ENCODE measurements at regions not wholly inside any gene's neighbourhood (a gene's known extent, or its start where the extent isn't known, plus 50 kb on each side); places are given as distances from the start of the nearest gene placed in this dataset.

DNA sequence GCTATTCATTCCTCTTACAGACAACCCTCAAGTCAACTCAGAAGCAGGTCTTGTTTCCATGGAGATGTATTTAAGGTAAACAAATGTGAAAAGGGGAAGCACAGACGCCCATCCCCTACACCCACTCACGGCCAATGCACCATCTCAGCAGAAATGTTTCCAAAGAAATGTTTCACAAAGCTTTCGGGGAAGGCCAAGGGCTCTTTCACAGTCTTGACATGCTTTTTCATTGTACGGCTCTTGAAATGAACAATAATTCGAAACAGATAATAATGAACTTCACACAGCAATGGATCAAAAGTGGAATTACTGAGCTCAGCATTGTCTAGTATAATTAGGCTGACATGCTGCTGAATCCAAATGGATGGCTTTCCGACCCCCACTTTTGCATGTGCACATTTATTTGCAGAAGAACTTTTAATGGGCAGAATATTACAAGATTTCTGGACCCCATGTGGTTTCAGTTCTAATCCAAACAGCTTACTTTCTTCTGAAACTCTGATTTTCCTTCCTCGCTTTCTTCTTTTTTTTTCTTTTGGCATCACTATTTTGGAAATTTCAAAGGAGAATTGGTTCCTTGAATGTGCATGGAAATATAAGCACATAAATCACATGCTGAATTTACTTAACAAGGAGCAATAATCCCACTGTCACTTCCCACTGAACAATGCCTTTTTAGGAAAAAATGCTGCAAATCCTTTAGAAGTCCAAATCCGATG lies 160.9 kb downstream of the SMIM20 start:
- no peak for FAIRE-seq

DNA sequence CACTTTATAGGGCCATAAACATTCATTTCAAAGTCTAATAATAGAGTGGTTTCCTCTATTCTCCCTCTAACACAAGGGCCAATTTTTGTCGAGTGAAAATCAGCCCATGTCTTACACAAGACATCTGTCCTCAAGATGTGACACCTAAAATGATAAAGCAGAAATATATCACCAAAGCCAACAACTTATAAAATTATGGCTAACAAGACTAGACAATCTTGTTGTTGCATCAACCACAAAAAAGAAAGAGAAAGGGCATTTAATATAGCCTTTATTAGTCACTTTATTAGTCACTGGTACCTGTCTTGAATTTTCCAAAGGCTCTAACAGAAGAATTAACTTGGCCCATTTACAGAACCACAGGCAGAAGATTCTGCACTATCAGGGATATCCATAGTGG lies 161.6 kb downstream of the SMIM20 start:
- FAIRE-seq = no peak

DNA sequence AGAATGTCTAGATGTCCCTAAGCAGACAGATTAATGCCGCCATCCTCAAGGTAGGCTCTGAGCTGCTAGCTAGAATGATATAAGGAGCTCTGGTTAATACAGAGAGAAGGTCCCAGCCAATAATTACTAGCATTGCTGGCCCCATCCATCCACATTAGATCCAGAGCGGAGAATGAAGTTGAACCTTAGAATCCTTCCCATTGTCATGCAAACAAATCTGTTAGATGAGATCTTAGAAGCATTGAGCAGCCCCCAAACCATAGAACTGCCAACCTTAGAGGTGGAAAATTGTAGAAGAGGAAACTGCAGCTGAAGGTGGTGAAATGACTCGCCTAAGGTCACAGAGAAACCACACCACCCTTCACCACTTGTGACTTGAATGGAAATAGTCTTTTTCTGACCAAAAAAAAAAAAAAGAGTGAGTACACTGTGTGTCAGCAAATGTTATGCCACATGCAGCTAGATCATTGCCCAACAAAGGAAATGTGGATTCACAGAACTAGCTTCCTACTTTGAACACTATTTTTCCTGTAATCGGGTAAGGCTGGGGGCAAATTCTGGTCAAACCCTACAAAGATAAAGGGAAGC lies 162.1 kb downstream of the SMIM20 start:
- FAIRE-seq = no peak

DNA sequence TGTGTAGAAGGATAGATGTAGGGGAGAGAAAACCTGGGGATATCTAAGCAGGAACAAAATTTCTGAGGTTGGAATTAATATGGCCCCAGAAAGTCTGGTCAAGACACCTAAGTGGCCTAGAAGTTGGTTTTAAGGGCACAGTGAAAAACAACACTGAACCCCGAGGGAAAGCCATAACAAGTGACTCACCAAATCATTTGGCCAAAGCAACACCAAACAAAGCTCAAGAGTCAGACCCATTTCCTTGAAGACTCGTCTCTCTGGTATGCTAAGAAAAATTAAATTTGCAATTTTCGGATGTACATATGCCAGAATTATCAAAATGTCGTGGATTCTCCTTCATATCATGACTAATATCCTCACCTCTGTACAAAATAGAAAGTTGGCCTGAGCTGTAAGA lies 162.9 kb downstream of the SMIM20 start:
- no peak for FAIRE-seq

DNA sequence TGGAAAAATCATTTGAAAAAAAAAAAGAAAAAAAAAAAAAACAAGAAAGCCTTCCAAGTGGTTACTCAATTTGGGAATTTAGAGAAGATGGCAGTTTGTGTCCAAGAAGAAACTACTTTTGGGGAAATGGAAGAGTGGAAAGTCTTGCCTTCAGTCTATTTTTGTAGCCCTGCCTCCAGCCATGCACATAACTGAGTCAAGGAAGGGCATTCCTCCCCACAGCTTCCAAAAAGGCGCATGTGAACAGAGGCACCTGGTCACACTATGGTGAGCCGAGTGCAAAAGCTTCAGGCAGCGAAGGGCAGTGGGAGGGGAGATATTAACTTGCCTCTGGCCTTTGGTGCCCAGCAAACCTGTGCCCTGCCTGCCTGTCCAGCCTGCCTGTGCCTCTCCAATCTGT lies 163.7 kb downstream of the SMIM20 start:
- FAIRE-seq = no peak

DNA sequence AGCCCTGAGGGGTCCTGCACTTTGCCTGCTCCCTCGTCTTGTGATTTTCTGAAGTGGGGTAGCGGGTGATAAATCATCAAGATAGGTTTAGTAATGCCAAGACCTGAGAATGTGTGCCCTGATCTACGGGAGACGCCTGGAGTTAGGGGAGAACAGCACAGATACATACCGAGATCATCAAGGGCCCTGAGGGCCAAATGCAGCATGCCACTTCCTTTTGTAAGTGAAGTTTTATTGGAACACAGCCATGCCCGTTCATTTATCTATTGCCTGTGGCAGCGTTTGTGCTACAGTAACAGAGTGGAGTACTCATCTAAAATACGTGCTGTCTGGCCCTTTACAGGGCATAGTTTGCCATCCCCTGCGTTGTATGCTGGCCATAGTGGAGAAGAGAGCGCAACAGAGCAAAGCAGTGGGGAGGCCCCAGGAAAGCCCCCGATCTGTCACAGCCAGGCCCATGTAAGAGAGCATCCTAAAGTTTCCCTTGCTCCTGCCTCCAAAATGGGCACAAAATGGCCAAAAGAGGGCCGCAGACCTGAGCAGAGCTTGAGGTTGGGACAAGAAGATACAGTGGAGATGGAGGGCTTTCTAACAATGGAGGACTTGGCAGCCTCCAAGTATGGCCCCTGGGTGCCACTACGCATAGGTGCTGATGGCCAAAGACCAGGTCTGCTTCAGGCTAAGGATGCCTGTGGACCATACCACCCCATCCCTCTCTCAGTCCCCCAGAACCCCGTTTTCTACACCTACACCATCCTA lies 167.0 kb downstream of the SMIM20 start:
- FAIRE-seq = no peak

DNA sequence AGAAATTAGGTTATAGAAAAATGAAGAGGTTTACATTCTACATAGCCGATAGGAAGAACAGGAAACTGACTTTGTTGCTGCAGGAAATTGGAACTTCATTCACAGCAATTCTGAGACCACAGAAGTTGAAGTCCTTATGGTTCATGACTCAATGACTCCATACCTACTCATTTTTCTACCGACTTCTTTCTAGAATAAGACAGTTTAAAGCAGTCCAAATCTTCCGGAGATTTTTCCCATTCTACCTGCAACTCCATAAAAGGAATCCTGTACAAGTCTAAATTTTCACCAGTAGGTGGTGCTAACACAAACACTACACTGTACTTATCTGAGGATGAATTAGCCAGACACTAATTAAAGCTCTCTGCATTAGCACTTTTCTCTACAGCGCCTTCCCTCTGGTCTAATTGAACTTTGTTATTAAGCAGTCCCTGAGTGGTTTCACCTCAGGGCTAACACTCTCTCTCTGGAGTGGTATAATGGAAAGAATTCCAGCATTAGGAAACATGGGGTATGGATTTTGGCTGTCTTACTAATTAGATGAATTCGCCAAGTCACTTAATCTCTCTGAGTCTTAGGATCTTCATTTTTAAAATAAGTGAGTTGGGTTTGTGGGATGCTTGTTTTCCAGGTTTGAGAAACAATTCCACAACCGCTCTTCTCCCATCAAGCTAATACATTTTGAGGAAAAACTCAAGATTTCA lies 167.9 kb downstream of the SMIM20 start:
- FAIRE-seq = no peak

DNA sequence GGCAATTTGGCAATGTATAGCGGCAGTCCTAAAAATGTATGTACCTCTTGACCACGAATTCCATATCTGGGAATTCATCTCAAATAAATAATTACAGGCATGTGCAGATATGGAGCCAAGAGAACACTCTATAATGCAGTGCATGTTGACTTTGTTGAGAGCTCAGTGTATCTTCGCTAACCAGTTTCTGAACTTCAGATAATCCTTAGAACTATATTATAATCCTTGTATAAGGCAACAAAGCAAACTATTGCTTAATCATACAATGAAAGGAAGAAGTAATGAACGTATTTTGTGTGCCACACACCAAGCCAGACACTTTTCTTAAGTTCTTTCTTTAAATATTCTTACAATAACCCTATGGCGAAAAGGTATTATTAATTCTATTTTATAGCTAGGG lies 168.5 kb downstream of the SMIM20 start:
- FAIRE-seq = no peak

DNA sequence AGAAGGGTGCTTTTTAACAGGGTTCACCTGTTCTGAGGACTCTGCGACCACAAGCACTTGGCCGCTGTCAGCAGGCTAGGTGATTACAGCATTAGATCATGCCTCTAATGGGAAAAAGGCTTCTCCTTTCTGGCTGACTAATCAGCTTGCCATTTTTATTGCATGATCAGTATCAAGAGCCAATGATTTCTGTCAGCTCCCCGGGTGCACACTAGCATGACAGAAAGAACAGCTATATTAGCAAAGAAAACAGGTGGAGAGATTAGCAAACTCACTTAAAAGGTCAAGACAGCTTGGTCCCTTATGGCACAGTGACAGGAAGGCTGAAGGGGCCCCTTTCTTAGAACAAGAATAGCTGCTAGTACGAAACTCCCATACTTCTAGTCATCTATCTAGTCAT lies 170.0 kb downstream of the SMIM20 start:
- FAIRE-seq = no peak

DNA sequence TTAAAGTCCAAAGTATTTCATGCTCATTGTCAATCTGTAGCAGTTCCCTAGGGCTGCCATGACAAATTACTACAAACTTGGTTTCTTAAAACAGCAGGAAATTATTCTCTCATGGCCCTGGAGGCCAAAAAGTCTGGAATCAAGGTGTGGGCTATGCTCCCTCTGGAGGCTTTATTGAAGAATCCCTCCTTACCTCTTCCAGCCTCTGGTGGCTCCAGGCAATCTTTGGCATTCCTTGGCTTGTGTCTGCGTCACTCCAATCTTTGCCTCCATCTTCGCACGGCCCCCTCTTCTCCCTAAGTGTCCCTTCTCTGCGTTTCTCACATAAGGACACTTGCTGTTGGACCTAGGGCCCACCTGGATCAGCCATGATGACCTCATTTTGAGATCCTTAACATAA lies 170.4 kb downstream of the SMIM20 start:
- no peak for FAIRE-seq

DNA sequence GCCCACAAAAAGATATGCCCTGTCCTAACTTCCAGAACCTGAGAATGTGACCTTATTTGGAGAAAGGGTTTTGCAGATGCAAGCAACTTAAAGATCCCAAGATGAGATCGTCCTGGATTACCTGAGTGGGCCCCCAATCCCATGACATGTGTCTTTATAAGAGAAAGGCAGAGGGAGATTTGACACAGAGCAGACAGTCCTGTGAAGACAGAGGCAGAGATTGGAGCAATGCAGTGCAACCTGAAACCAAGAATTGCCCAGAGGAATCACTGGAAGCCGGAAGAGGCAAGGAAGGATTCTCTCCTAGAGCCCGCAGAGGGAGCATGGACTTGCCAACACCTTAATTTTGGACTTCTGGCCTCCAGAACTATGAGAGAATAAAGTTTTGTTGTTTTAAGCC lies 171.5 kb downstream of the SMIM20 start:
- FAIRE-seq = no peak

DNA sequence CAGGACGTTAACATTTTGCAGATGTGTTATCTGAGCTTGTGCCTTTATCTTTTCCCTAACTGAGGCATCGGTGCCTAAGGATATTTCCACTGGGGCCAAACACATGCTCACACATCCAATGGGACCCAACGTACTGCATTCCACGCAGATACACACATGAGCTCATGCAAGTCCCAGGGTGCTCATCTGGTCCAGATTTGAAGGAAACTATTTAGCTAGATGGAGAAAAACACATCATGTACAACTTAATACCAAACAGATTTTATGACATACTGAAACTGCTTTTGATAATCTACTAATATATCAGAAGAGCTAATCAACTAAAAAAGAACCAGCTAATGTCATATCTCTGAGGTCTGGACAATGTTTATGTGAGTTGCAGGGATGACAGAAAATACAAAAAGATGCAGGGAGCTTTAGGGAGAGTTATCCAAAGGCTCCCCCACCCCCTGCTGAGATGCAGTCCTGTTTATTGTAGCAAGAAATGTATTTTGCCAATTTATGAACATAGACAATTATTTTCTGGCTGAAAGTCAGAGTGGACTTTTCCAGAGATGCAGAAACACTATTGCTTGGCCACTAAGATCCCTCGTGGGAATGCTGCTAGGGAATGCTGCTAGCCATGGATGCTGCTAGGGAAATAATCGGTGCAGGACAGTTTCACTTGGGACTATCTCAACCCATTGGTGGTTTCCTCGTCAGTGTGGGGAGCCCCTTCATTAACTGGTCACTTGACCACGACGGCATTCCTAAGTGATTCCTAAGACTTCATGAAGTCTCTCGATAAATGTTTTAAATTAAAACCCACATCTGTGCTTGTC lies 172.8 kb downstream of the SMIM20 start:
- FAIRE-seq = no peak

DNA sequence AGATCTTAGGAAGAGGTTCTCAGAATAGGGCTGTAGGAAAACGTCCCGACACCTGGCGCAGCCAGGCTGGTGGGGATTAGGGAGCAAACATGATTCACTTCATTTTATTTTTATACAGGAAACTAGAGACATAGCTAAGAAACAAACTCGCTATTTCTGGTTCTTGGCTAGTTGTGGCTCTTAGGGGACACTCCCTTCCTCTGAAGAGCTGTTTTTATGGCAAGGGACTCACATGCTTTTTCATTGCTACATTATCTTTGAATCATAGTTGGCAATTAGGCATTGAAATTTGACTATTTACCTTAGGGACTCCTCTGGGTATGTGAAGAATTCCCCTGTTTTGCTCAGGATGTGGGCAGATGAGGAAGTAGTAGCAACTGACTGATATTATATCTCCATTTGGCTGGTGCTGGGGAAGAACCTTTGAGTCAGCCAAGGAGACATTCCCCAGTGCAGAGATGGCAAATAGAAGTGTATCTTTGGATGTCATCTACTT lies 174.5 kb downstream of the SMIM20 start:
- no peak for FAIRE-seq

DNA sequence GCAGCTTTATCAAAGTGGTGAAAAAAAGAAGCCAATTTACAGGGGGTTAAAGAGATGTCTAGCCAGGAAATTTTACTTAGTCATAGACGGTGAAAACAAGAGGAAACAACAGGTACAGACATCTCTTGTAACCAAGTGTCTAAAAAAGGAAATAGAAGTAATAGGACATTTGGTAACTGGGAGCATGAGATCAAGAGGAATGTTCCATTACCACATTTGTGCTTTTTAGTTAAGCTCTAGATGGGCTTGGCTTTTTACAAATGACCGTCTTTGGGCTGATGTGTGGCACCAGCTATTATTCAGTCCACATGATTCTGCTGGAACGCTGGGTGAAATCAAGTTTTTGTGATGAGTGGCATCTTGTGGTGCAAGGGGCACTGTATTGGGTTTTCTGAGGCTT lies 179.5 kb downstream of the SMIM20 start:
- FAIRE-seq = no peak

DNA sequence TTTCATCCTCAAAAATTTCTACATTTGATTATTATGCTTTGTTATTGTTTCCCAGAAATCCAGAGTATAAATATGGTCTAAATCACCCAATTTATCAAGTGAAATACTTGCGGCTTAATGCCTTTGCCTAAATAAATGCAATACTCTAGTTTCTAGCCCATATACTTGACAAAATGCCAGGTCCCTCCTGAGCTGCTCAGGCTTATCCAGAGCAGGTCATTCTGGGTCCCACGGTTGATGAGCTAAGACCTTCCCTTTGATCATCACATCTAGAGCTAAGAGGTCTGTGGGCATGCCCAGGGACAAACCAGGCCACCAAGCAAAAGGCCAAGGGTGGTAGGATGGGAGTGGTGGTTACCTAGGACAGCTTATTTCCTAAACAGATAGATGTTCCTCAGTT lies 180.1 kb downstream of the SMIM20 start:
- FAIRE-seq = no peak

DNA sequence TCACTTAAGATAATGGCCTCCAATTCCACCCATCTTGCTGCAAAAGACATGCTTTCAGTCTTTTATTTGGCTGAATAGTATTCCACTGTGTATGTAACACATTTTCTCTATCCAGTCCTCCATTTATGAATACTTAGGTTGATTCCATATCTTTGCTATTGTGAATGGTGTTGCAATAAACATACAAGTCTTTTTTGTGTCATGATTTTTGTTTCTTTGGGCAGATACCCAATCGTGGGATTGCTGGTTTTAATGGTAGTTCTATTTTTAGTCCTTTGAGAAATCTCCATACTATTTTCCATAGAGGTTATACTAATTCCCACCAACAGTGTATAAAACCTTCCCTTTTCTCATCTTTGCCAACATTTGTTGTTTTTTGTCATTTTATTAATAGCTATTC lies 180.9 kb downstream of the SMIM20 start:
- FAIRE-seq = no peak

DNA sequence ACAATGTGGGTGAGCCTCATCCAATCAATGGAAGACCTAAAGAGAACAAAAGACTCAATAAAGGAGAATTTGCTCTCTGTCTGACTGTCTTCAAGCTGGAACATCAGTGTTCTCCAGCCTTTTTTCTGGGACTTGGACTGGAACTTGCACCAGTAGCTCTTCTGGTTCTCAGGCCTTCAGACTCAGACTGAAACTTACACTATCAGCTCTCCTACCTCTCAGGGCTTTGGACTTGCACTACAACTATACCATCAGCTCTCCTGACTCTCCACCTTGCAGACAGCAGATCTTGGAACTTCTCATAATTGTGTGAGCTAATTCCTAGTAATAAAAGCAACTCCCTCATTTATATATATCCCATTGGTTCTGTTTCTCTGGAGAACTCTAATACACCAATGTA lies 185.9 kb downstream of the SMIM20 start:
- no peak for FAIRE-seq

DNA sequence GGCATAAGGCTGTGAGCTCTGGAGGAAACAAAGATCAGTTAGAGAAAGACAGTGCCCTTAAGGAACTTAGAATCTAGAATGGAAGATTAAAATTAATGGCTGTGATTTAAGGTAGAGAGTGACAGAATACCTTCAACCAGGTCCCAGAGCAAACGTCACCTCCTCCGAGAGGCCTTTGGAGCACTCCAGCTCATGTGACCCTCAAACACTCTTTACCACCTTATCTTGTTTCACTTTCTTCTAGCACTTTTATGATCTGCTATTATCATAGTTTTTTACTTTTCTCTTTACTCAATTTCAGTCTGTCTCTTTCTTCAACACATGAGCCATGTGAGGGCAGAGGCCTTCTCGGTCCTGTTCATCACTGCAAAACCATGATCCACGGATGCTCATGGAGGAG lies 187.0 kb downstream of the SMIM20 start:
- FAIRE-seq = no peak

DNA sequence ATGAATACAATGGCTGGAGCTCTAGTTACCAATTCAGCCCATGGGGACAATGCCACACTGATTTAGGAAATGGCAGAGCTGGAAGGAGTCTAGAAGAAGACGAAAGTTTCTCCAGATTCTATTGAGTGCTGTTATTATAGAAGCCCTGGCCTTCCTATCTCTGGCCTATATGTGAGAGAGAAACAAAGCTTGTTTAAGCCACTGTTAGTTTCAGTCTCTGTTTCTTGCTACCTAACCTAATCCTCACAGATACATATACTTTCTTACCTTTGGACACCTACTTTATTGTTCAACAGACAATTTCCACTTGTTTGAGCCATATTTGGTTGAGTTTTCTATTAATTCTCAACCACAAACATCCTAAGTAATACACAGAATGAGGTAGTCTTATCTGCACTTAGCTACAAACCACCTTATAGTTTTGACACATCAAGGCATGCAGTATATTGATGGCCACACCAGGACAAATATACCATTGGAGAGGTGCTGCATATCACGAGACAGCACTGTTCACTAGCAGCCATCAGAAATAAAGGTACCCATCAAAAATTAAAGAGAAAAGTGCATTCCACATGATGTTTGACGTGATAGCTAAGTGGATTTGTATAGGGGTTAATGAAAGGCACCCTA lies 190.2 kb downstream of the SMIM20 start:
- FAIRE-seq = no peak

DNA sequence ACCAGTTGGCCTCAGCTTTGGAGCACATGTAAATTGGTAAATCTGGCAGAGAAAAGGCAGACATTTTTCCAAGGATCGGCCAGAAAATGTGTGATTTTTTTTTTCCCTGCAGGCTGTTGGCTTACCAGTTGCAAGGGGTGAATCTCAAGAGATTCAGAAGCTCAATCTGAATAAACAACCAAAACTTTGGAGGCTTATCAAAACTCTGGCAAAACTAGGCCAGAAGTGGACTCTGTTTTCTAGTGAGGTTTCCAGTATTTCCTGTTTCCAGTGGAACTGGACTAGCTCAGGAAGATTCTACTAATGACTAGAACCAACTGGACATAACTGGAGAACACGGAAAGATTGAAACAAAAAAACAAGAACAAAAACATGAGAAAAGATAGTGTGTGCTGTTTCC lies 191.3 kb downstream of the SMIM20 start:
- FAIRE-seq = no peak

DNA sequence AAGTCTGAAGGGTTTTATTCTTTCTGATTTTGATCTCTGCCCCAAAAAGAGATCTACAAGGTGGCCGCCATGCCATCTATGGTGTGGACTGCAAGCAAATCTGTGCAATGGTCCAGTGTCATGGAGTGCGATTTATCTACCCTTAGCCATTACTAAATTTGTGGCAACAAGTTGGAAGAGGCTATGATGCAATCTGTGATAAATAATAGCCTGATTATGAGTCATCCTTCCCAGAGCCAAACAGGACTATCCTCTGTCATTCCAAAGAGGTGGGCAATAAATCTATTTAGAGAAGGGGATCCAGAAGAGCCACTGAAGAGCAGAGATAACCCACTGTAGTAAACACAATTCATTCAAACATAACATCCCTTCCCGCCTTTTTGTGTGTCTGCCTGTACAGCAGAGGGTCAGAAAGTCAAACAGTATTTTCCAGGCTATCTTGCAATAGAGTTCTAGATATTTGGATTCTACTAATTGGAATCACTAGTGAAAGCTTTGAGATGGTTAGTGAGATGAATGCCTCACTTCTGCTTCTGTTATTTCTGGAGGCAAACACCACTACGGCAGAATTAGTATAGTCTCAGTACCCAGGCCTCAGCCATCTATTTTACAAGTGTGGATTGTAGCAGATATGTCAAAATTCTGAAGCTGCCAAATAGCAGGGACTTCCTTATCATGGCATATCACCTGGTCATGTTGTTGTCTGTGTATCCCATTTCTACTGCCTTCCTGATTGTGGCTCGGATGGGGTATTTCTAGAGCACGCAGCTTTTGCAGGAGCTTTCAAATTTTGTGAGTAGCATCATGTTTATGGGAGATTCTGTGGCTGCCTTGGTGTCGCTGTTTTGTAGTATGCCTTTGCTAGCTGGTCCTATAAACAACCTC lies 192.0 kb downstream of the SMIM20 start:
- FAIRE-seq = no peak
